Astrocyte (in vitro differentiated cells and primary cell): ENCODE measurements at regions not wholly inside any gene's neighbourhood (a gene's known extent, or its start where the extent isn't known, plus 50 kb on each side); places are given as distances from the start of the nearest gene placed in this dataset.
A peak's percentile ranks its signal among the peaks of the same experiment; 100 is the strongest.

Source experiments
- DNase-seq: peaks from one replicate; pipeline ENCODE4 v3.0.0-alpha.2; 2010; ENCODE audit warnings: low read depth
- FAIRE-seq: peaks from 2 replicates; lab custom pipeline; 2011; peaks lifted over from hg19 to GRCh38; lab: Jason Lieb, UNC
- H2AFZ ChIP-seq: 2 replicates; pipeline ENCODE4 v1.6.0; 2012; ENCODE audit warnings: low read depth, low read length, inconsistent platforms
- H3K27ac ChIP-seq: 2 replicates; pipeline ENCODE4 v1.5.1; 2011; ENCODE audit warnings: low read depth, low read length, inconsistent platforms
- H3K27me3 ChIP-seq: 2 replicates; pipeline ENCODE4 v1.6.0; 2011; ENCODE audit warnings: low read length, inconsistent platforms; ENCODE audit not compliant: insufficient read depth
- H3K36me3 ChIP-seq: 2 replicates; pipeline ENCODE4 v1.5.1; 2011; ENCODE audit warnings: low read length, inconsistent platforms; ENCODE audit not compliant: insufficient read depth
- H3K4me1 ChIP-seq: 2 replicates; pipeline ENCODE4 v1.5.1; 2011; ENCODE audit warnings: low read length, inconsistent platforms; ENCODE audit not compliant: insufficient read depth
- H3K4me2 ChIP-seq: 2 replicates; pipeline ENCODE4 v1.6.0; 2012; ENCODE audit warnings: low read length, inconsistent platforms
- H3K4me3 ChIP-seq: 2 replicates; pipeline ENCODE4 v1.5.1; 2011; ENCODE audit warnings: low read depth, mild to moderate bottlenecking, low read length, inconsistent platforms; ENCODE audit not compliant: insufficient read depth
- H3K79me2 ChIP-seq: 2 replicates; pipeline ENCODE4 v1.6.0; 2012; ENCODE audit warnings: mild to moderate bottlenecking, low read length, inconsistent platforms; ENCODE audit not compliant: insufficient read depth
- H3K9ac ChIP-seq: 2 replicates; pipeline ENCODE4 v1.6.0; 2012; ENCODE audit warnings: mild to moderate bottlenecking, low read length, inconsistent platforms
- H3K9me3 ChIP-seq: 2 replicates; pipeline ENCODE4 v1.5.1; 2012; ENCODE audit warnings: low read depth, mild to moderate bottlenecking, low read length, inconsistent platforms; ENCODE audit not compliant: insufficient read depth
- H4K20me1 ChIP-seq: 2 replicates; pipeline ENCODE4 v1.6.0; 2012; ENCODE audit warnings: low read length, inconsistent platforms; ENCODE audit not compliant: insufficient read depth
- H3K27ac Mint-ChIP-seq: one replicate; pipeline ENCODE4 v1.8.0; 2021; ENCODE audit warnings: mild to moderate bottlenecking, mixed read lengths; ENCODE audit not compliant: unreplicated experiment
- H3K27me3 Mint-ChIP-seq: one replicate; pipeline ENCODE4 v1.8.0; 2021; ENCODE audit warnings: low read depth, mixed read lengths; ENCODE audit not compliant: unreplicated experiment
- H3K36me3 Mint-ChIP-seq: one replicate; pipeline ENCODE4 v1.8.0; 2021; ENCODE audit warnings: low read depth, mixed read lengths; ENCODE audit not compliant: unreplicated experiment
- H3K4me1 Mint-ChIP-seq: one replicate; pipeline ENCODE4 v1.8.0; 2021; ENCODE audit warnings: low read depth, mixed read lengths; ENCODE audit not compliant: unreplicated experiment
- H3K4me3 Mint-ChIP-seq: one replicate; pipeline ENCODE4 v1.8.0; 2021; ENCODE audit warnings: mild to moderate bottlenecking, moderate library complexity, mixed read lengths; ENCODE audit not compliant: unreplicated experiment
- H3K9me3 Mint-ChIP-seq: one replicate; pipeline ENCODE4 v1.8.0; 2021; ENCODE audit warnings: mild to moderate bottlenecking, mixed read lengths; ENCODE audit not compliant: unreplicated experiment
- CTCF ChIP-seq: IDR thresholded peaks from 2 replicates; pipeline ENCODE4 v1.5.1; 2011; ENCODE audit warnings: low read depth, mild to moderate bottlenecking, inconsistent platforms, low read length, moderate library complexity; ENCODE audit not compliant: insufficient read depth
- EZH2 ChIP-seq: IDR thresholded peaks from 2 replicates; pipeline ENCODE4 v1.6.1; 2012; ENCODE audit warnings: mild to moderate bottlenecking, low read length, inconsistent platforms; ENCODE audit not compliant: insufficient read depth

GRCh38 chr20:55057779-55058415 is 582.5 kb downstream of the DOK5 start:
- Histone ChIP-seq H3K27me3 (no peaks in the 10 kb centered on the region), H3K79me2 (no peaks in the 10 kb centered on the region), H3K9me3 (no peaks in the 10 kb centered on the region), H3K4me2 (no peak overlapping the region), H4K20me1 (no peaks in the 10 kb centered on the region), H3K4me3 (no peak overlapping the region), H3K4me1 (no peaks in the 10 kb centered on the region), H3K36me3 (no peaks in the 10 kb centered on the region), H2AFZ (no peak overlapping the region), H3K9ac (no peak overlapping the region), H3K27ac (no peak overlapping the region)
- TF ChIP-seq CTCF (peak; percentile 45), EZH2 (no peak)
- H3K27me3 Mint-ChIP-seq, result no peaks in the 10 kb centered on the region
- no peak overlapping the region for H3K4me3 Mint-ChIP-seq
- no peak for FAIRE-seq
- no peak for DNase-seq
- H3K27ac Mint-ChIP-seq, result no peak overlapping the region
- no peaks in the 10 kb centered on the region for H3K4me1 Mint-ChIP-seq
- H3K9me3 Mint-ChIP-seq, result peaks cover 6% of the 10 kb centered on the region
- no peaks in the 10 kb centered on the region for H3K36me3 Mint-ChIP-seq

DNA sequence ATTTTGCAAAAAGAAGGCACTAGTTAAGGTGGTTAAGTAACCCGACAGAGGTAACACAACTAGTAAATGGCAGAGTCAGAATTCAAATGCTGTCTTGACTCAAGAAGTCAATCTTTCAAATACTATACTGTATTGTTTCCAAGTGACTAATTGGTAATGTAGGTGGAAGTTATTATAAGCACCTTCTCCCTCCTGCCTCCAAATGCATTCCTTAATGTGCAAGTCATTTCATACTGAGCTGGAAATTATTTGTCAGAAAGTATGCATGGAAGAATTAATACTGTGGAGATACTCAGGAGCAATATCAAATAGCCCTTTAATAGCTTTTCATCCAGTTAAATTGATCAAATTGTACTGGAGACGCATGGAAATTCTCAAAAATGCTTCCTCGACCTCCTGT is 579.1 kb downstream of the DOK5 start:
- DNase-seq (peak; percentile 69), FAIRE-seq (no peak)
- Mint-ChIP-seq H3K36me3 (no peaks in the 10 kb centered on the region), H3K4me1 (no peaks in the 10 kb centered on the region), H3K27me3 (no peaks in the 10 kb centered on the region), H3K4me3 (no peak overlapping the region), H3K27ac (no peak overlapping the region), H3K9me3 (peaks cover 4% of the 10 kb centered on the region)
- no peaks in the 10 kb centered on the region for H3K79me2 ChIP-seq
- H3K4me2 ChIP-seq, result peak overlapping the region; percentile 35
- TF ChIP-seq CTCF, result no peak
- TF ChIP-seq EZH2, result no peak
- H3K36me3 ChIP-seq, result no peaks in the 10 kb centered on the region
- peak overlapping the region; percentile 29 for H3K27ac ChIP-seq
- no peaks in the 10 kb centered on the region for H4K20me1 ChIP-seq
- H3K4me1 ChIP-seq, result no peaks in the 10 kb centered on the region
- H3K4me3 ChIP-seq, result no peak overlapping the region
- H3K9ac ChIP-seq, result no peak overlapping the region
- no peak overlapping the region for H2AFZ ChIP-seq
- no peaks in the 10 kb centered on the region for H3K9me3 ChIP-seq
- H3K27me3 ChIP-seq, result no peaks in the 10 kb centered on the region

GRCh38 chr20:55053389-55053788 is 578.0 kb downstream of the DOK5 start:
- H3K4me3 ChIP-seq, result no peak overlapping the region
- no peak for DNase-seq

More at GRCh38 chr20:55053389-55053788, 578.0 kb downstream of the DOK5 start:
- Histone ChIP-seq H4K20me1 (no peaks in the 10 kb centered on the region), H3K4me1 (no peaks in the 10 kb centered on the region), H3K36me3 (no peaks in the 10 kb centered on the region), H3K27ac (no peak overlapping the region), H3K79me2 (no peaks in the 10 kb centered on the region), H2AFZ (no peak overlapping the region), H3K27me3 (no peaks in the 10 kb centered on the region), H3K9ac (no peak overlapping the region), H3K9me3 (no peaks in the 10 kb centered on the region), H3K4me2 (no peak overlapping the region)
- Mint-ChIP-seq H3K4me3 (no peak overlapping the region), H3K9me3 (peaks cover 4% of the 10 kb centered on the region), H3K4me1 (no peaks in the 10 kb centered on the region), H3K27ac (no peak overlapping the region), H3K36me3 (no peaks in the 10 kb centered on the region), H3K27me3 (no peaks in the 10 kb centered on the region)
- no peak for TF ChIP-seq CTCF
- FAIRE-seq, result no peak
